Brain microvascular endothelial cell (primary cell): ENCODE measurements at regions not wholly inside any gene's neighbourhood (a gene's known extent, or its start where the extent isn't known, plus 50 kb on each side); places are given as distances from the start of the nearest gene placed in this dataset.

Experiments used
- DNase-seq: peaks from one replicate; pipeline ENCODE4 v3.0.0-alpha.2; 2020
- H3K27ac ChIP-seq: fragments of 250-450 bp; sonication (Bioruptor Pico); 2 replicates; pipeline ENCODE4 v1.5.1; 2020; ENCODE audit warnings: mild to moderate bottlenecking, moderate library complexity
- H3K27me3 ChIP-seq: fragments of 250-450 bp; sonication (Bioruptor Pico); replicated peaks from 2 replicates; pipeline ENCODE4 v1.5.1; 2020; ENCODE audit warnings: mild to moderate bottlenecking
- H3K36me3 ChIP-seq: fragments of 250-450 bp; sonication (Bioruptor Pico); replicated peaks from 2 replicates; pipeline ENCODE4 v1.5.1; 2020; ENCODE audit warnings: mild to moderate bottlenecking
- H3K4me3 ChIP-seq: 2 replicates; pipeline ENCODE4 v1.5.1; 2011; ENCODE audit warnings: low read depth, mild to moderate bottlenecking, control low read depth, low read length, moderate library complexity
- CTCF ChIP-seq: IDR thresholded peaks from 2 replicates; pipeline ENCODE4 v1.5.1; 2011; ENCODE audit warnings: low read depth, mild to moderate bottlenecking, moderate library complexity, low read length, control low read depth, inconsistent platforms; ENCODE audit errors: missing control alignments
- in situ Hi-C: cut with HindIII; loops from 2 replicates; pipeline ENCODE4 v1.10.0; 2017; ENCODE audit warnings: low sequenced_read_pairs, low pct_ligation_motif_present

GRCh38 chr1:200269256-200269655 lies 140.6 kb downstream of the ZNF281 start:
- in situ Hi-C loops = no loop called here
- Histone ChIP-seq H3K4me3 (no peak overlapping the region), H3K36me3 (no peaks in the 10 kb centered on the region), H3K27me3 (no peaks in the 10 kb centered on the region), H3K27ac (no peak overlapping the region)
- DNase-seq = no peak
- TF ChIP-seq CTCF = no peak

DNA sequence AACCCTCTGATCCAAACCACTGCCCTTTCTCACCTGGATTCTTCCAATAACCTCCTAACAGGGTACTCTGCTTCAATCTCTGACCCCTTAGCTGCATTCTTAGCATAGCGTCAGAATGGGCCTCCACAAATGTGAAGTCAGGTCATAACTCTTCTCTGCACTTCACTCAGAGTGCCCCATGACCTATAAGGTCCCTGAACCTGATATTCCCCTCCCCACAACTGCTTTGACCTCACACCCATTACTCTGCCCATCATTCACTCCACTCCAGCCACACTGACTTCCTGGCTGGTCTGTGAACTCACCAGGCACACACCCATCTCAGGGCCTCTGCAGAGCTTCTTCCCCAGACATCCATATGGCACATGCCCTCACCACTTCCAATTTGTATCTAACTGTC lies 141.9 kb downstream of the ZNF281 start:
- no peak overlapping the region for H3K27ac ChIP-seq
- no peak overlapping the region for H3K4me3 ChIP-seq
- in situ Hi-C loops = no loop called here
- no peak for DNase-seq
- no peak for TF ChIP-seq CTCF
- no peaks in the 10 kb centered on the region for H3K27me3 ChIP-seq
- H3K36me3 ChIP-seq = no peaks in the 10 kb centered on the region

- no peak overlapping the region for H3K27ac ChIP-seq
- no peak overlapping the region for H3K4me3 ChIP-seq
- H3K36me3 ChIP-seq = no peaks in the 10 kb centered on the region
- no peak for DNase-seq
- H3K27me3 ChIP-seq = no peaks in the 10 kb centered on the region
- in situ Hi-C loops = no loop called here
- no peak for TF ChIP-seq CTCF
Measured at GRCh38 chr1:200267458-200267857, 142.4 kb downstream of the ZNF281 start.

DNA sequence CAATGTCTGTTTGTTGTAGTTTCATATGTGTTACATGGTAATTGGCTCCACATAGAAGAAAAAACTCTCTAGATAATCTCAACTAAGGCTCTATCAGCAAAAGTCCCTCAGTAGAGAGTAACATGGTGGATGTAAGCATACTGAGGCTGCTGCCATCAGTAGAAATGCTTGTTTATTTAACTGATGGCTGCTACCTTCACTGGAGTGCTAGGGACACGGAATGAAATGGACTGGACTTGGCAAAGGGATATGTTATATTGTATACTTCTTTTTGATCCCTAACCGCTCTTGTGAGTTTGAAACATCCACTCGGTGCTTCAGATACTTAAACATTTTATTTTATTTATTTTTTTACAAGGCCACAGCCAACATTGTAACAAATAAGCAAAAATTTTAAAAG lies 143.0 kb downstream of the ZNF281 start:
- TF ChIP-seq CTCF = no peak
- H3K27me3 ChIP-seq = no peaks in the 10 kb centered on the region
- H3K36me3 ChIP-seq = no peaks in the 10 kb centered on the region
- no peak overlapping the region for H3K4me3 ChIP-seq
- in situ Hi-C loops = no loop called here
- DNase-seq = no peak
- no peak overlapping the region for H3K27ac ChIP-seq

DNA sequence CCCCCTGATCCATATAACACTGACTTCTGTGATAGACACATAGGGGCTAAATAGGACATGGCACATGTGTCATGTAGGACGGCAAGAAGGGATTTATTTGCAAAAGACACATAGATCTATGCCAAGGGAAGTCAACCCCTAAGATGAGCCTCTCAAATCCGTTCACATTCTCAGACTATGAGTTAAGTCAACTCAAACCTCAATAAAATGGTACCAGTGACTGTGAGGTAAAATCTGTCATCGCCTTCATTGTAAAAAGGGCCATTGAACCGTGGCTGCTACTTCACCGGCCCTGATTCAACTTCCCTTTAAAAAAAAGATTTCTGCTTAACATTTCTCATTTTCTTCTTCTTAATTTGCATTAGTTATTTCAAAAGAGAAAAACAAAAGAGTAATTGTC lies 144.0 kb downstream of the ZNF281 start:
- in situ Hi-C loops = no loop called here
- Histone ChIP-seq H3K27ac (no peak overlapping the region), H3K36me3 (no peaks in the 10 kb centered on the region), H3K27me3 (no peaks in the 10 kb centered on the region), H3K4me3 (no peak overlapping the region)
- no peak for DNase-seq
- no peak for TF ChIP-seq CTCF

DNA sequence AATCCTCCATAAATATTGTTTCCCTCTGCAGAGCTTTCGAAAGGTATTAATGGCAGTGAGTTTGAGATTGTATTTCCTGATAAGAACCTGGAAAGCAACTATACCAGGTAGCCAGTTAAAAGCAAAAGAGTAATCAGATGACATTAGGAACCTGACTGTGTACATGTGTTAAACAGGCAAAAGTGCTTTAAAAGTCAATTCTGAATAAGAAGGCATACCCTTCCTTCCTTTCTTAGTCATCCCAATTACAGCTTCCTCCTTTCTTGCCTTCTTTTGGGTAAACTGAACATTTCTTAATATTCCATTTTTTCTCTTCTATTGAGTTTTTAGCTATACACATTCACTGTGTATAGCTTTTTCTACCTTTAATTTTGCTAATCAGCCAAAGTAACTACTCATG lies 144.7 kb downstream of the ZNF281 start:
- Histone ChIP-seq H3K27ac (no peak overlapping the region), H3K27me3 (no peaks in the 10 kb centered on the region), H3K4me3 (no peak overlapping the region), H3K36me3 (no peaks in the 10 kb centered on the region)
- no peak for TF ChIP-seq CTCF
- no peak for DNase-seq
- in situ Hi-C loops = no loop called here
